Common myeloid progenitor, CD34-positive (primary cell): ENCODE measurements at regions not wholly inside any gene's neighbourhood (a gene's known extent, or its start where the extent isn't known, plus 50 kb on each side); places are given as distances from the start of the nearest gene placed in this dataset.

Experiments
- CTCF ChIA-PET: fragments of 350-600 bp; sonication (Branson Sonifier 250); formaldehyde crosslinking; loops from one replicate; lab custom pipeline; 2021; ENCODE audit warnings: antibody characterized with exemption; lab: Charles Lee
- POLR2A ChIA-PET: fragments of 350-600 bp; sonication (Branson Sonifier 250); formaldehyde crosslinking; loops from one replicate; lab custom pipeline; 2021; ENCODE audit warnings: antibody characterized with exemption; lab: Charles Lee
- DNase-seq, 3 donors: peaks; one replicate each; pipeline versions ENCODE4 v3.0.0 to v3.0.0-alpha.2; 2013
- H3K27ac ChIP-seq, 2 experiments: 1 replicate in 1 of 2; 2 replicates in 1 of 2; pipeline ENCODE4 v1.7.0; 2013; ENCODE audit warnings: inconsistent platforms in 2 of 2, low read length in 2 of 2, mild to moderate bottlenecking in 2 of 2, low read depth in 1 of 2, moderate library complexity in 1 of 2; ENCODE audit not compliant: severe bottlenecking in 2 of 2, insufficient read depth in 1 of 2, poor library complexity in 1 of 2
- H3K27me3 ChIP-seq, 5 experiments: replicated peaks in 2 of 5; 1 replicate in 3 of 5; 2 replicates in 2 of 5; pipeline versions ENCODE4 v1.6.1 to v1.7.0; 2013; ENCODE audit warnings: low read length in 4 of 5, mild to moderate bottlenecking in 2 of 5, moderate library complexity in 2 of 5, inconsistent platforms in 1 of 5; ENCODE audit not compliant: insufficient read depth in 5 of 5, control insufficient read depth in 4 of 5
- H3K36me3 ChIP-seq, 4 experiments: 1 replicate in 2 of 4; 2 replicates in 2 of 4; pipeline versions ENCODE4 v1.6.1 to v1.7.0; 2013; ENCODE audit warnings: low read length in 3 of 4, control low read depth in 1 of 4, mild to moderate bottlenecking in 1 of 4; ENCODE audit not compliant: control insufficient read depth in 4 of 4, insufficient read depth in 4 of 4
- H3K4me1 ChIP-seq, 4 experiments: 1 replicate in 3 of 4; 2 replicates in 1 of 4; pipeline versions ENCODE4 v1.6.1 to v1.7.1; 2013; ENCODE audit warnings: low read length in 3 of 4, mild to moderate bottlenecking in 3 of 4, control low read depth in 1 of 4, inconsistent platforms in 1 of 4, moderate library complexity in 1 of 4; ENCODE audit not compliant: control insufficient read depth in 4 of 4, insufficient read depth in 4 of 4; ENCODE audit errors: control extremely low read depth in 1 of 4
- H3K4me3 ChIP-seq, 7 experiments: 1 replicate in 4 of 7; 2 replicates in 3 of 7; pipeline versions ENCODE4 v1.5.1 to v1.7.0; 2013; ENCODE audit warnings: mild to moderate bottlenecking in 7 of 7, low read length in 6 of 7, moderate library complexity in 6 of 7, inconsistent platforms in 2 of 7, low read depth in 2 of 7, control low read depth in 1 of 7; ENCODE audit not compliant: insufficient read depth in 4 of 7, control insufficient read depth in 1 of 7; ENCODE audit errors: extremely low read depth in 1 of 7
- H3K9me3 ChIP-seq, 5 experiments: 1 replicate in 4 of 5; 2 replicates in 1 of 5; pipeline versions ENCODE4 v1.6.1 to v1.7.1; 2013; ENCODE audit warnings: low read length in 4 of 5, mild to moderate bottlenecking in 2 of 5, inconsistent platforms in 1 of 5, low read depth in 1 of 5, moderate library complexity in 1 of 5; ENCODE audit not compliant: control insufficient read depth in 4 of 5, insufficient read depth in 2 of 5; ENCODE audit errors: control extremely low read depth in 1 of 5
- WGBS: methylation state at CpG from one replicate; pipeline ENCODE4 v1.1.5; 2013; ENCODE audit not compliant: insufficient coverage; 5-methylcytosine and 5-hydroxymethylcytosine counted together

- Histone ChIP-seq H3K36me3 (no peaks in the 10 kb centered on the region), H3K9me3 (no peaks in the 10 kb centered on the region), H3K27me3 (no peaks in the 10 kb centered on the region), H3K4me1 (no peaks in the 10 kb centered on the region), H3K4me3 (no peak overlapping the region), H3K27ac (no peak overlapping the region)
- CTCF ChIA-PET: no interaction called here
- no peak for DNase-seq
- WGBS: 94% methylated on average over 3 of the region's 7 CpGs
- POLR2A ChIA-PET: no interaction called here
Measured at GRCh38 chr2:152846697-152847470, 128.5 kb downstream of the ARL6IP6 start.

- H3K36me3 ChIP-seq: no peaks in the 10 kb centered on the region
- ChIA-PET POLR2A (no interaction called here), CTCF (no interaction called here)
- H3K4me1 ChIP-seq: no peaks in the 10 kb centered on the region
- no peak overlapping the region for H3K4me3 ChIP-seq
- H3K27ac ChIP-seq: no peak overlapping the region
- peaks cover 0 to 4% (median 0%) of the 10 kb centered on the region in 5 experiments for H3K9me3 ChIP-seq
- no peak for DNase-seq
- no peaks in the 10 kb centered on the region for H3K27me3 ChIP-seq
- no CpG with 5 or more reads among the region's 2 CpGs for WGBS
Measured at GRCh38 chr2:152835674-152836073, 117.3 kb downstream of the ARL6IP6 start.

- no peak overlapping the region for H3K27ac ChIP-seq
- no peaks in the 10 kb centered on the region for H3K9me3 ChIP-seq
- no peak overlapping the region for H3K4me3 ChIP-seq
- DNase-seq: no peak
- ChIA-PET CTCF (no interaction called here), POLR2A (no interaction called here)
- H3K4me1 ChIP-seq: no peaks in the 10 kb centered on the region
- no peaks in the 10 kb centered on the region for H3K36me3 ChIP-seq
- H3K27me3 ChIP-seq: no peaks in the 10 kb centered on the region
- 96% methylated on average over 2 of the region's 5 CpGs for WGBS
Measured at GRCh38 chr2:152827944-152828343, 109.5 kb downstream of the ARL6IP6 start.

- DNase-seq: no peak
- no peaks in the 10 kb centered on the region for H3K9me3 ChIP-seq
- ChIA-PET CTCF (no interaction called here), POLR2A (no interaction called here)
- no peak overlapping the region for H3K4me3 ChIP-seq
- no peaks in the 10 kb centered on the region for H3K27me3 ChIP-seq
- H3K4me1 ChIP-seq: no peaks in the 10 kb centered on the region
- H3K36me3 ChIP-seq: no peaks in the 10 kb centered on the region
- H3K27ac ChIP-seq: no peak overlapping the region
- 100% methylated on average over 1 of the region's 3 CpGs for WGBS
Measured at GRCh38 chr2:152826581-152827279, 108.3 kb downstream of the ARL6IP6 start.

- Histone ChIP-seq H3K4me3 (no peak overlapping the region), H3K9me3 (no peaks in the 10 kb centered on the region), H3K36me3 (no peaks in the 10 kb centered on the region), H3K27ac (no peak overlapping the region), H3K27me3 (no peaks in the 10 kb centered on the region), H3K4me1 (no peaks in the 10 kb centered on the region)
- no peak for DNase-seq
- WGBS: 86% methylated on average over 1 of the region's 3 CpGs
- POLR2A ChIA-PET: no interaction called here
- CTCF ChIA-PET: no interaction called here
Measured at GRCh38 chr2:152825834-152826233, 107.4 kb downstream of the ARL6IP6 start.

- Histone ChIP-seq H3K9me3 (no peaks in the 10 kb centered on the region), H3K36me3 (no peaks in the 10 kb centered on the region), H3K27me3 (no peaks in the 10 kb centered on the region), H3K4me3 (no peak overlapping the region), H3K27ac (no peak overlapping the region), H3K4me1 (no peaks in the 10 kb centered on the region)
- no peak for DNase-seq
- 70% methylated on average over 3 of the region's 3 CpGs for WGBS
- ChIA-PET CTCF (no interaction called here), POLR2A (no interaction called here)
Measured at GRCh38 chr2:152823905-152824304, 105.5 kb downstream of the ARL6IP6 start.

GRCh38 chr2:152822676-152823075 is 104.3 kb downstream of the ARL6IP6 start:
- no peaks in the 10 kb centered on the region for H3K4me1 ChIP-seq
- no peak overlapping the region for H3K27ac ChIP-seq
- no peak overlapping the region for H3K4me3 ChIP-seq
- WGBS: 39% methylated on average over 4 of the region's 5 CpGs
- H3K9me3 ChIP-seq: no peaks in the 10 kb centered on the region
- no peaks in the 10 kb centered on the region for H3K27me3 ChIP-seq
- no peak for DNase-seq
- ChIA-PET CTCF (no interaction called here), POLR2A (no interaction called here)
- H3K36me3 ChIP-seq: no peaks in the 10 kb centered on the region
